ENCODE measurements at regions not wholly inside any gene's neighbourhood (a gene's known extent, or its start where the extent isn't known, plus 50 kb on each side); places are given as distances from the start of the nearest gene placed in this dataset.

GRCh38 chr3:110341047-110341446 is 730.6 kb upstream of the NECTIN3 start:
- no peak for TF ChIP-seq CTCF (conservative IDR thresholded peaks at IDR 0.05 in 1 of 2, IDR thresholded peaks at IDR 0.05 in 1 of 2; ENCODE audit: extremely low read depth in 1 of 2, insufficient read depth in 1 of 2, low read depth in 1 of 2, low read length in 2 of 2)
- TF ChIP-seq EZH2 (IDR thresholded peaks at IDR 0.05; ENCODE audit: borderline replicate concordance, low read length) = no peak

All from mammary epithelial cell (primary cell).